ENCODE measurements at regions not wholly inside any gene's neighbourhood (a gene's known extent, or its start where the extent isn't known, plus 50 kb on each side); places are given as distances from the start of the nearest gene placed in this dataset.

- TF ChIP-seq, protein P1, sequence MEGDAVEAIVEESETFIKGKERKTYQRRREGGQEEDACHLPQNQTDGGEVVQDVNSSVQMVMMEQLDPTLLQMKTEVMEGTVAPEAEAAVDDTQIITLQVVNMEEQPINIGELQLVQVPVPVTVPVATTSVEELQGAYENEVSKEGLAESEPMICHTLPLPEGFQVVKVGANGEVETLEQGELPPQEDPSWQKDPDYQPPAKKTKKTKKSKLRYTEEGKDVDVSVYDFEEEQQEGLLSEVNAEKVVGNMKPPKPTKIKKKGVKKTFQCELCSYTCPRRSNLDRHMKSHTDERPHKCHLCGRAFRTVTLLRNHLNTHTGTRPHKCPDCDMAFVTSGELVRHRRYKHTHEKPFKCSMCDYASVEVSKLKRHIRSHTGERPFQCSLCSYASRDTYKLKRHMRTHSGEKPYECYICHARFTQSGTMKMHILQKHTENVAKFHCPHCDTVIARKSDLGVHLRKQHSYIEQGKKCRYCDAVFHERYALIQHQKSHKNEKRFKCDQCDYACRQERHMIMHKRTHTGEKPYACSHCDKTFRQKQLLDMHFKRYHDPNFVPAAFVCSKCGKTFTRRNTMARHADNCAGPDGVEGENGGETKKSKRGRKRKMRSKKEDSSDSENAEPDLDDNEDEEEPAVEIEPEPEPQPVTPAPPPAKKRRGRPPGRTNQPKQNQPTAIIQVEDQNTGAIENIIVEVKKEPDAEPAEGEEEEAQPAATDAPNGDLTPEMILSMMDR (IDR thresholded peaks at IDR 0.05; ENCODE audit: low read depth, low read length): no peak
- H3K4me3 ChIP-seq (ENCODE audit: low read depth, low read length): no peak overlapping the region
- in situ Hi-C loops (cut with HindIII; ENCODE audit: low sequenced_read_pairs): no loop called here
- DNase-seq (ENCODE audit: low read depth, low spot score): no peak
Measured at GRCh38 chr13:79658333-79658975, 177.5 kb downstream of the NDFIP2 start.

DNA sequence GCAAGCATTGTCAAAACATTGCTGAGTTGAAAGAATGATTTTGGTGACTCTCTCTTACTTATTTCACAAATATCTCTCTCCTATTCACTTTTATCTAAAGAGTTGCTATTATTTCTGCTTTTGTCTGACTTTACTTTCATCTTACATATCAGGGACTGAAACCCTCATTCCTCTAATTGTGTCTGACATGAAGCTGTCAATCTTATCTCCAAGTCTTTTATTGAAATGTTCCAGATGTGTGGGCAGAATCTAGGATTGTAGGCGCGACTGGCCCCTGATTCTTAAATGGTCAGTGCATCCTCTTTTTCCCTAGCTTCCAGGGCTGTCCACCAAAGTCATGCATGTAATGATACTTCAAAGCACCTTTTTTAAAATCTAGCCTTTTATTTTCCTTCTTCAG, 174.6 kb downstream of the NDFIP2 start:
- in situ Hi-C loops (cut with HindIII; ENCODE audit: low sequenced_read_pairs): no loop called here
- no peak for DNase-seq (ENCODE audit: low read depth, low spot score)
- TF ChIP-seq, protein P1 (IDR thresholded peaks at IDR 0.05; ENCODE audit: low read depth, low read length): no peak
- H3K4me3 ChIP-seq (ENCODE audit: low read depth, low read length): no peak overlapping the region

- in situ Hi-C loops (cut with HindIII; ENCODE audit: low sequenced_read_pairs): no loop called here
- DNase-seq (ENCODE audit: low read depth, low spot score): no peak
- H3K4me3 ChIP-seq (ENCODE audit: low read depth, low read length): no peak overlapping the region
- TF ChIP-seq, protein P1 (IDR thresholded peaks at IDR 0.05; ENCODE audit: low read depth, low read length): no peak
Measured at GRCh38 chr13:79654520-79654919, 173.6 kb downstream of the NDFIP2 start.

- no peak overlapping the region for H3K4me3 ChIP-seq (ENCODE audit: low read depth, low read length)
- DNase-seq (ENCODE audit: low read depth, low spot score): no peak
- TF ChIP-seq, protein P1 (IDR thresholded peaks at IDR 0.05; ENCODE audit: low read depth, low read length): no peak
- in situ Hi-C loops (cut with HindIII; ENCODE audit: low sequenced_read_pairs): no loop called here
Measured at GRCh38 chr13:79650688-79651087, 169.7 kb downstream of the NDFIP2 start.

DNA sequence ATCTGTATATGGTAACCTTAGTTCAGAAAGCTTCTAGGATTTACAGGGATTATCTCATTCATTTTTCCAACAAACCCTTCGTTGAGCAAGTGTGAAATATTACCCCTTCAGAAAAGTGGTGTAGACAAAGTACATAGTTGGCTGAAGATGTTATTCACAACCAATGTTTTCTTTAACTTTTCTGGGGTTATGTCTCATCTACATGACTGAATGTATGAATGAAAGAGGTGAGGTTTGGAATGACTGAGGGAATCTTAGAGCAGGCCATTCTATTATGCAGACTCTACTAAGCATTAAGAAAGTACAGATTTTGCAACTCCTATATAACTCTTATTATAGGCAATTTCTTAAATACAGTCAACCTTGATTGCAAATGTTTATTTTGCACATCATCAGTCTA, 167.2 kb downstream of the NDFIP2 start:
- no peak overlapping the region for H3K4me3 ChIP-seq (ENCODE audit: low read depth, low read length)
- in situ Hi-C loops (cut with HindIII; ENCODE audit: low sequenced_read_pairs): no loop called here
- no peak for DNase-seq (ENCODE audit: low read depth, low spot score)
- TF ChIP-seq, protein P1 (IDR thresholded peaks at IDR 0.05; ENCODE audit: low read depth, low read length): no peak

- no peak overlapping the region for H3K4me3 ChIP-seq (ENCODE audit: low read depth, low read length)
- in situ Hi-C loops (cut with HindIII; ENCODE audit: low sequenced_read_pairs): no loop called here
- TF ChIP-seq, protein P1 (IDR thresholded peaks at IDR 0.05; ENCODE audit: low read depth, low read length): no peak
- DNase-seq (ENCODE audit: low read depth, low spot score): no peak
Measured at GRCh38 chr13:79647533-79647932, 166.6 kb downstream of the NDFIP2 start.

All from astrocyte of the spinal cord (primary cell).